H9 (cell line): ENCODE measurements at regions not wholly inside any gene's neighbourhood (a gene's known extent, or its start where the extent isn't known, plus 50 kb on each side); places are given as distances from the start of the nearest gene placed in this dataset.

Experiments
- DNase-seq: peaks from one replicate; pipeline ENCODE4 v3.0.0-alpha.2; 2017
- H2AFZ ChIP-seq: one replicate; pipeline ENCODE4 v1.6.1; 2013; ENCODE audit warnings: mild to moderate bottlenecking, low read length, control low read depth, moderate library complexity
- H2AK5ac ChIP-seq: 2 replicates; pipeline ENCODE4 v1.6.1; 2013; ENCODE audit warnings: low read length, control low read depth, mixed read lengths; ENCODE audit not compliant: insufficient read length
- H2BK120ac ChIP-seq: one replicate; pipeline ENCODE4 v1.6.1; 2013; ENCODE audit warnings: low read depth, mild to moderate bottlenecking, low read length, control low read depth, inconsistent platforms; ENCODE audit not compliant: poor library complexity, severe bottlenecking
- H2BK12ac ChIP-seq: 2 replicates; pipeline ENCODE4 v1.6.1; 2013; ENCODE audit warnings: low read length, control low read depth, mixed read lengths, low read depth; ENCODE audit not compliant: insufficient read length
- H2BK15ac ChIP-seq: 2 replicates; pipeline ENCODE4 v1.6.1; 2013; ENCODE audit warnings: low read depth, low read length, control low read depth
- H2BK20ac ChIP-seq: one replicate; pipeline ENCODE4 v1.6.1; 2013; ENCODE audit warnings: low read depth, mild to moderate bottlenecking, low read length, control low read depth, inconsistent platforms; ENCODE audit not compliant: poor library complexity, severe bottlenecking
- H2BK5ac ChIP-seq: 2 replicates; pipeline ENCODE4 v1.6.1; 2013; ENCODE audit warnings: low read length, control low read depth, mixed read lengths; ENCODE audit not compliant: insufficient read length
- H3K14ac ChIP-seq: 2 replicates; pipeline ENCODE4 v1.6.1; 2013; ENCODE audit warnings: low read length, control low read depth; ENCODE audit not compliant: insufficient read depth
- H3K18ac ChIP-seq: 2 replicates; pipeline ENCODE4 v1.6.1; 2013; ENCODE audit warnings: low read depth, mild to moderate bottlenecking, mixed read lengths, low read length, control low read depth; ENCODE audit not compliant: insufficient read length
- H3K23ac ChIP-seq: 2 replicates; pipeline ENCODE4 v1.6.1; 2013; ENCODE audit warnings: low read length, control low read depth, mixed read lengths, low read depth; ENCODE audit not compliant: insufficient read length
- H3K23me2 ChIP-seq: 2 replicates; pipeline ENCODE4 v1.6.1; 2013; ENCODE audit warnings: low read depth, mild to moderate bottlenecking, mixed read lengths, low read length, control low read depth; ENCODE audit not compliant: insufficient read length, poor library complexity, severe bottlenecking
- H3K27ac ChIP-seq: 2 replicates; pipeline ENCODE4 v1.5.1; 2013; ENCODE audit warnings: low read length, control low read depth, mixed read lengths, low read depth; ENCODE audit not compliant: insufficient read length
- H3K27me3 ChIP-seq: 2 replicates; pipeline ENCODE4 v1.6.1; 2013; ENCODE audit warnings: low read length, control low read depth, inconsistent platforms; ENCODE audit not compliant: insufficient read depth
- H3K4ac ChIP-seq: 2 replicates; pipeline ENCODE4 v1.6.1; 2013; ENCODE audit warnings: low read depth, mild to moderate bottlenecking, control low read depth, inconsistent platforms, low read length, moderate library complexity
- H3K4me1 ChIP-seq: 2 replicates; pipeline ENCODE4 v1.6.1; 2013; ENCODE audit warnings: low read length, control low read depth, inconsistent platforms; ENCODE audit not compliant: insufficient read depth
- H3K4me2 ChIP-seq: 2 replicates; pipeline ENCODE4 v1.6.1; 2013; ENCODE audit warnings: low read length, control low read depth, mixed read lengths; ENCODE audit not compliant: insufficient read length, insufficient read depth
- H3K56ac ChIP-seq: 2 replicates; pipeline ENCODE4 v1.6.1; 2013; ENCODE audit warnings: low read depth, mild to moderate bottlenecking, mixed read lengths, low read length, control low read depth; ENCODE audit not compliant: insufficient read length
- H3K79me1 ChIP-seq: 2 replicates; pipeline ENCODE4 v1.6.1; 2013; ENCODE audit warnings: low read depth, mild to moderate bottlenecking, moderate library complexity, low read length, control low read depth, inconsistent platforms; ENCODE audit not compliant: insufficient read depth, poor library complexity, severe bottlenecking
- H3K79me2 ChIP-seq: 2 replicates; pipeline ENCODE4 v1.6.1; 2013; ENCODE audit warnings: low read length, control low read depth, inconsistent platforms; ENCODE audit not compliant: insufficient read depth
- H3K9ac ChIP-seq: 2 replicates; pipeline ENCODE4 v1.6.1; 2013; ENCODE audit warnings: low read length, control low read depth, mixed read lengths; ENCODE audit not compliant: insufficient read length; ENCODE audit errors: extremely low read depth
- H3K9me3 ChIP-seq: one replicate; pipeline ENCODE4 v1.6.1; 2013; ENCODE audit warnings: low read depth, low read length, inconsistent platforms; ENCODE audit not compliant: control insufficient read depth
- H3T11ph ChIP-seq: one replicate; pipeline ENCODE4 v1.6.1; 2013; ENCODE audit warnings: mild to moderate bottlenecking, low read length, control low read depth, inconsistent platforms
- H4K20me1 ChIP-seq: one replicate; pipeline ENCODE4 v1.6.1; 2013; ENCODE audit not compliant: control insufficient read depth, insufficient read length, insufficient read depth
- H4K5ac ChIP-seq: 2 replicates; pipeline ENCODE4 v1.6.1; 2013; ENCODE audit warnings: low read depth, mild to moderate bottlenecking, mixed read lengths, low read length, control low read depth; ENCODE audit not compliant: insufficient read length
- H4K8ac ChIP-seq: replicated peaks from 2 replicates; pipeline ENCODE4 v1.6.1; 2013; ENCODE audit warnings: low read length, control low read depth, mixed read lengths, low read depth; ENCODE audit not compliant: insufficient read length
- H4K91ac ChIP-seq: 2 replicates; pipeline ENCODE4 v1.6.1; 2013; ENCODE audit warnings: low read depth, mild to moderate bottlenecking, moderate library complexity, mixed read lengths, low read length, control low read depth; ENCODE audit not compliant: insufficient read length
- H3K27ac Mint-ChIP-seq, 3 experiments: 2 replicates in 2 of 3; 3 replicates in 1 of 3; pipeline ENCODE4 v1.8.0; 2020 to 2021; ENCODE audit warnings: mixed read lengths in 3 of 3, mild to moderate bottlenecking in 1 of 3, moderate library complexity in 1 of 3
- H3K27me3 Mint-ChIP-seq: 2 replicates; pipeline ENCODE4 v1.8.0; 2021; ENCODE audit warnings: low read depth, mild to moderate bottlenecking, moderate library complexity, mixed read lengths
- H3K36me3 Mint-ChIP-seq, 3 experiments: 2 replicates in 2 of 3; 3 replicates in 1 of 3; pipeline ENCODE4 v1.8.0; 2020 to 2021; ENCODE audit warnings: low read depth in 3 of 3, mixed read lengths in 3 of 3; ENCODE audit not compliant: insufficient read depth in 1 of 3
- H3K4me1 Mint-ChIP-seq, 2 experiments: 2 replicates each; pipeline ENCODE4 v1.8.0; 2020; ENCODE audit warnings: mixed read lengths in 2 of 2
- H3K4me3 Mint-ChIP-seq, 2 experiments: 2 replicates in 1 of 2; 3 replicates in 1 of 2; pipeline ENCODE4 v1.8.0; 2020 to 2021; ENCODE audit warnings: mild to moderate bottlenecking in 2 of 2, mixed read lengths in 2 of 2, moderate library complexity in 1 of 2
- H3K9me3 Mint-ChIP-seq, 2 experiments: 2 replicates in 1 of 2; 3 replicates in 1 of 2; pipeline ENCODE4 v1.8.0; 2020; ENCODE audit warnings: mild to moderate bottlenecking in 2 of 2, mixed read lengths in 2 of 2, moderate library complexity in 1 of 2
- CTCF ChIP-seq: fragments of 200-600 bp; sonication (generic); conservative IDR thresholded peaks from 3 replicates; pipeline ENCODE4 v1.8.0; 2021; ENCODE audit warnings: antibody characterized with exemption, mild to moderate bottlenecking
- WGBS: extraction: QIAGEN DNeasy Blood & Tissue Kit; methylation state at CpG from one replicate; pipeline ENCODE4 v1.1.7; 2013; ENCODE audit warnings: missing lambda C conversion rate, low lambda C conversion rate, mixed read lengths; ENCODE audit not compliant: insufficient read length; ENCODE audit errors: extremely low coverage; 5-methylcytosine and 5-hydroxymethylcytosine counted together

- Histone ChIP-seq H2BK5ac (no peak overlapping the region), H3K14ac (no peak overlapping the region), H2BK120ac (no peak overlapping the region), H3K56ac (no peak overlapping the region), H3K27ac (no peak overlapping the region), H3K4me1 (no peaks in the 10 kb centered on the region), H3K79me2 (no peaks in the 10 kb centered on the region; the same call in 1 of the 2 replicates), H3K18ac (no peak overlapping the region), H3K4me2 (no peak overlapping the region), H4K20me1 (no peaks in the 10 kb centered on the region), H3K23me2 (no peaks in the 10 kb centered on the region), H4K5ac (no peak overlapping the region), H2BK20ac (no peak overlapping the region), H2AK5ac (no peak overlapping the region), H2BK15ac (no peak overlapping the region), H2AFZ (no peak overlapping the region), H3K79me1 (no peaks in the 10 kb centered on the region), H3K4ac (no peak overlapping the region), H3K9ac (no peak overlapping the region), H4K8ac (no peak overlapping the region), H4K91ac (no peak overlapping the region), H3K27me3 (no peaks in the 10 kb centered on the region), H3K23ac (no peak overlapping the region), H3K9me3 (no peaks in the 10 kb centered on the region), H3T11ph (no peak overlapping the region), H2BK12ac (no peak overlapping the region)
- Mint-ChIP-seq H3K4me1 (no peaks in the 10 kb centered on the region), H3K27me3 (no peaks in the 10 kb centered on the region), H3K36me3 (no peaks in the 10 kb centered on the region), H3K4me3 (no peak overlapping the region), H3K9me3 (no peaks in the 10 kb centered on the region), H3K27ac (no peak overlapping the region)
- TF ChIP-seq CTCF, result no peak
- WGBS, result no CpG with 5 or more reads among the region's 1 CpG
- DNase-seq, result no peak
Measured at GRCh38 chr2:40740419-40740818, 288.5 kb upstream of the SLC8A1 start.
